HEK293 (cell line): ENCODE measurements at regions not wholly inside any gene's neighbourhood (a gene's known extent, or its start where the extent isn't known, plus 50 kb on each side); places are given as distances from the start of the nearest gene placed in this dataset.
A peak's percentile ranks its signal among the peaks of the same experiment; 100 is the strongest.

ENCODE experiments used
- BCL11A ChIP-seq: fragments of 450-650 bp; formaldehyde crosslinking; IDR thresholded peaks from 2 replicates; pipeline ENCODE4 v1.5.1; 2016; ENCODE audit warnings: low read depth, missing biosample characterization, missing genetic modification characterization
- EGR2 ChIP-seq: fragments of 450-650 bp; formaldehyde crosslinking; IDR thresholded peaks from 2 replicates; pipeline ENCODE4 v1.5.1; 2016; ENCODE audit warnings: low read depth, missing biosample characterization, missing genetic modification characterization
- GLI4 ChIP-seq: fragments of 450-650 bp; formaldehyde crosslinking; IDR thresholded peaks from 2 replicates; pipeline ENCODE4 v1.5.1; 2016; ENCODE audit warnings: missing biosample characterization, missing genetic modification characterization
- HOXA7 ChIP-seq: sonication (generic); formaldehyde crosslinking; IDR thresholded peaks from 2 replicates; pipeline ENCODE4 v1.8.1; 2022; ENCODE audit warnings: missing genetic modification reagents, borderline replicate concordance
- KLF16 ChIP-seq: fragments of 450-650 bp; formaldehyde crosslinking; IDR thresholded peaks from 2 replicates; pipeline ENCODE4 v1.5.1; 2017; ENCODE audit warnings: missing biosample characterization, missing genetic modification characterization
- PBX3 ChIP-seq: sonication (generic); formaldehyde crosslinking; IDR thresholded peaks from 2 replicates; pipeline ENCODE4 v1.8.1; 2022; ENCODE audit warnings: mild to moderate bottlenecking, moderate library complexity, missing genetic modification reagents
- SCRT1 ChIP-seq: fragments of 450-650 bp; formaldehyde crosslinking; IDR thresholded peaks from 2 replicates; pipeline ENCODE4 v1.5.1; 2016; ENCODE audit warnings: missing biosample characterization, missing genetic modification characterization, borderline replicate concordance
- SETDB1 ChIP-seq: IDR thresholded peaks from one replicate; pipeline ENCODE4 v1.6.1; 2017; ENCODE audit warnings: mild to moderate bottlenecking, low read length, moderate library complexity, mixed read lengths; ENCODE audit not compliant: insufficient read length
- SP3 ChIP-seq: fragments of 450-650 bp; formaldehyde crosslinking; IDR thresholded peaks from 2 replicates; pipeline ENCODE4 v1.5.1; 2016; ENCODE audit warnings: missing biosample characterization, missing genetic modification characterization
- SP7 ChIP-seq: fragments of 450-650 bp; formaldehyde crosslinking; IDR thresholded peaks from 2 replicates; pipeline ENCODE4 v1.5.1; 2016; ENCODE audit warnings: missing biosample characterization, missing genetic modification characterization
- ZBTB21 ChIP-seq: fragments of 450-650 bp; formaldehyde crosslinking; IDR thresholded peaks from 2 replicates; pipeline ENCODE4 v1.5.1; 2017; ENCODE audit warnings: missing biosample characterization, missing genetic modification characterization
- ZBTB26 ChIP-seq: fragments of 450-650 bp; formaldehyde crosslinking; optimal IDR thresholded peaks from 2 replicates; pipeline ENCODE3; 2016; ENCODE audit warnings: missing biosample characterization, mild to moderate bottlenecking, missing genetic modification characterization
- ZBTB44 ChIP-seq: fragments of 450-650 bp; IDR thresholded peaks from 2 replicates; pipeline ENCODE4 v1.5.1; 2018; ENCODE audit warnings: missing biosample characterization, mild to moderate bottlenecking, missing genetic modification characterization
- ZBTB8A ChIP-seq: fragments of 450-650 bp; formaldehyde crosslinking; IDR thresholded peaks from 2 replicates; pipeline ENCODE4 v1.5.1; 2016; ENCODE audit warnings: missing biosample characterization, missing genetic modification characterization
- ZFHX2 ChIP-seq: fragments of 450-650 bp; formaldehyde crosslinking; conservative IDR thresholded peaks from 2 replicates; pipeline ENCODE4 v1.5.1; 2016; ENCODE audit warnings: missing biosample characterization, missing genetic modification characterization
- ZFP41 ChIP-seq: fragments of 450-650 bp; formaldehyde crosslinking; IDR thresholded peaks from 2 replicates; pipeline ENCODE4 v1.5.1; 2016; ENCODE audit warnings: missing biosample characterization, missing genetic modification characterization, borderline replicate concordance
- ZNF112 ChIP-seq: fragments of 450-650 bp; formaldehyde crosslinking; IDR thresholded peaks from 2 replicates; pipeline ENCODE4 v1.5.0; 2017; ENCODE audit warnings: missing biosample characterization, missing genetic modification characterization
- ZNF19 ChIP-seq: fragments of 450-650 bp; formaldehyde crosslinking; IDR thresholded peaks from 2 replicates; pipeline ENCODE4; 2016; ENCODE audit warnings: missing biosample characterization, missing genetic modification characterization, low read depth
- ZNF24 ChIP-seq: fragments of 450-650 bp; formaldehyde crosslinking; IDR thresholded peaks from 2 replicates; pipeline ENCODE4 v1.5.1; 2016; ENCODE audit warnings: missing biosample characterization, missing genetic modification characterization
- ZNF362 ChIP-seq: fragments of 450-650 bp; formaldehyde crosslinking; IDR thresholded peaks from 2 replicates; pipeline ENCODE4 v1.5.1; 2016; ENCODE audit warnings: missing biosample characterization, missing genetic modification characterization
- ZNF426 ChIP-seq: fragments of 450-650 bp; formaldehyde crosslinking; IDR thresholded peaks from 2 replicates; pipeline ENCODE4 v1.5.1; 2017; ENCODE audit warnings: missing biosample characterization, missing genetic modification characterization, mild to moderate bottlenecking, inconsistent platforms, moderate library complexity
- ZNF501 ChIP-seq: fragments of 450-650 bp; formaldehyde crosslinking; IDR thresholded peaks from 2 replicates; pipeline ENCODE4 v1.5.1; 2016; ENCODE audit warnings: missing biosample characterization, missing genetic modification characterization
- ZNF555 ChIP-seq: fragments of 450-650 bp; formaldehyde crosslinking; conservative IDR thresholded peaks from 2 replicates; pipeline ENCODE4 v1.5.1; 2017; ENCODE audit warnings: missing biosample characterization, mild to moderate bottlenecking, missing genetic modification characterization, inconsistent platforms
- ZNF623 ChIP-seq: fragments of 450-650 bp; formaldehyde crosslinking; IDR thresholded peaks from 2 replicates; pipeline ENCODE4 v1.5.1; 2016; ENCODE audit warnings: missing biosample characterization, missing genetic modification characterization
- ZNF626 ChIP-seq: fragments of 450-650 bp; sonication (Bioruptor Pico); formaldehyde crosslinking; IDR thresholded peaks from 2 replicates; pipeline ENCODE4 v1.5.1; 2018; ENCODE audit warnings: missing biosample characterization, missing genetic modification characterization, inconsistent platforms
- ZNF658 ChIP-seq: fragments of 450-650 bp; formaldehyde crosslinking; IDR thresholded peaks from 2 replicates; pipeline ENCODE4; 2016; ENCODE audit warnings: missing biosample characterization, missing genetic modification characterization
- ZNF76 ChIP-seq: fragments of 450-650 bp; formaldehyde crosslinking; IDR thresholded peaks from 2 replicates; pipeline ENCODE4; 2016; ENCODE audit warnings: low read depth, missing biosample characterization, missing genetic modification characterization, borderline replicate concordance
- ZNF837 ChIP-seq: fragments of 450-650 bp; formaldehyde crosslinking; IDR thresholded peaks from 2 replicates; pipeline ENCODE4 v1.5.1; 2016; ENCODE audit warnings: missing biosample characterization, missing genetic modification characterization
- ZNF843 ChIP-seq: fragments of 450-650 bp; formaldehyde crosslinking; IDR thresholded peaks from 2 replicates; pipeline ENCODE4 v1.5.1; 2016; ENCODE audit warnings: missing biosample characterization, missing genetic modification characterization
- TF ChIP-seq, protein P1 (sequence below): fragments of 450-650 bp; formaldehyde crosslinking; IDR thresholded peaks from 2 replicates; pipeline ENCODE4 v1.5.1; 2016; ENCODE audit warnings: missing biosample characterization, missing genetic modification characterization
- TF ChIP-seq, protein P2 (sequence below): fragments of 450-650 bp; formaldehyde crosslinking; IDR thresholded peaks from 2 replicates; pipeline ENCODE4 v1.5.1; 2016; ENCODE audit warnings: missing biosample characterization, missing genetic modification characterization, borderline replicate concordance

GRCh38 chr5:34598177-34598794 lies 57.8 kb upstream of the RAI14 start (continued):
- TF ChIP-seq, protein P1, sequence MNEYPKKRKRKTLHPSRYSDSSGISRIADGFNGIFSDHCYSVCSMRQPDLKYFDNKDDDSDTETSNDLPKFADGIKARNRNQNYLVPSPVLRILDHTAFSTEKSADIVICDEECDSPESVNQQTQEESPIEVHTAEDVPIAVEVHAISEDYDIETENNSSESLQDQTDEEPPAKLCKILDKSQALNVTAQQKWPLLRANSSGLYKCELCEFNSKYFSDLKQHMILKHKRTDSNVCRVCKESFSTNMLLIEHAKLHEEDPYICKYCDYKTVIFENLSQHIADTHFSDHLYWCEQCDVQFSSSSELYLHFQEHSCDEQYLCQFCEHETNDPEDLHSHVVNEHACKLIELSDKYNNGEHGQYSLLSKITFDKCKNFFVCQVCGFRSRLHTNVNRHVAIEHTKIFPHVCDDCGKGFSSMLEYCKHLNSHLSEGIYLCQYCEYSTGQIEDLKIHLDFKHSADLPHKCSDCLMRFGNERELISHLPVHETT (tag by site-specific recombination) = peak; percentile 95
- no peak for TF ChIP-seq EGR2 (tag by site-specific recombination)
- TF ChIP-seq ZNF555 = no peak
- TF ChIP-seq ZNF837 (tag by site-specific recombination) = no peak
- TF ChIP-seq ZBTB8A = no peak
- TF ChIP-seq ZNF362 (tag by site-specific recombination) = peak; percentile 94
- 0 out of 2 replicates have a peak, but pooled peaks have one; percentile 10 for TF ChIP-seq ZNF623
- no peak for TF ChIP-seq ZFP41
- TF ChIP-seq HOXA7 (CRISPR knock-in tag) = no peak
- no peak for TF ChIP-seq ZBTB44 (tag by site-specific recombination)
- peak; percentile 76; the same call in 1 of the 2 replicates for TF ChIP-seq BCL11A (tag by site-specific recombination)
- peak; percentile 30; the same call in 1 of the 2 replicates for TF ChIP-seq ZNF76 (tag by site-specific recombination)
- TF ChIP-seq ZBTB21 (tag by site-specific recombination) = peak; percentile 68
- TF ChIP-seq, protein P2, sequence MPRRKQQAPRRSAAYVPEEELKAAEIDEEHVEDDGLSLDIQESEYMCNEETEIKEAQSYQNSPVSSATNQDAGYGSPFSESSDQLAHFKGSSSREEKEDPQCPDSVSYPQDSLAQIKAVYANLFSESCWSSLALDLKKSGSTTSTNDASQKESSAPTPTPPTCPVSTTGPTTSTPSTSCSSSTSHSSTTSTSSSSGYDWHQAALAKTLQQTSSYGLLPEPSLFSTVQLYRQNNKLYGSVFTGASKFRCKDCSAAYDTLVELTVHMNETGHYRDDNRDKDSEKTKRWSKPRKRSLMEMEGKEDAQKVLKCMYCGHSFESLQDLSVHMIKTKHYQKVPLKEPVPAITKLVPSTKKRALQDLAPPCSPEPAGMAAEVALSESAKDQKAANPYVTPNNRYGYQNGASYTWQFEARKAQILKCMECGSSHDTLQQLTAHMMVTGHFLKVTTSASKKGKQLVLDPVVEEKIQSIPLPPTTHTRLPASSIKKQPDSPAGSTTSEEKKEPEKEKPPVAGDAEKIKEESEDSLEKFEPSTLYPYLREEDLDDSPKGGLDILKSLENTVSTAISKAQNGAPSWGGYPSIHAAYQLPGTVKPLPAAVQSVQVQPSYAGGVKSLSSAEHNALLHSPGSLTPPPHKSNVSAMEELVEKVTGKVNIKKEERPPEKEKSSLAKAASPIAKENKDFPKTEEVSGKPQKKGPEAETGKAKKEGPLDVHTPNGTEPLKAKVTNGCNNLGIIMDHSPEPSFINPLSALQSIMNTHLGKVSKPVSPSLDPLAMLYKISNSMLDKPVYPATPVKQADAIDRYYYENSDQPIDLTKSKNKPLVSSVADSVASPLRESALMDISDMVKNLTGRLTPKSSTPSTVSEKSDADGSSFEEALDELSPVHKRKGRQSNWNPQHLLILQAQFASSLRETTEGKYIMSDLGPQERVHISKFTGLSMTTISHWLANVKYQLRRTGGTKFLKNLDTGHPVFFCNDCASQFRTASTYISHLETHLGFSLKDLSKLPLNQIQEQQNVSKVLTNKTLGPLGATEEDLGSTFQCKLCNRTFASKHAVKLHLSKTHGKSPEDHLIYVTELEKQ (tag by site-specific recombination) = peak; percentile 90
- no peak for TF ChIP-seq ZNF112
- TF ChIP-seq SCRT1 = 0 out of 2 replicates have a peak, but pooled peaks have one; percentile 32
- no peak for TF ChIP-seq ZNF19 (tag by site-specific recombination)
- TF ChIP-seq ZNF426 (tag by site-specific recombination) = no peak
- TF ChIP-seq ZBTB26 (tag by site-specific recombination) = no peak
- no peak for TF ChIP-seq GLI4
- TF ChIP-seq ZFHX2 = no peak
- no peak for TF ChIP-seq ZNF501 (tag by site-specific recombination)
- no peak for TF ChIP-seq PBX3 (CRISPR knock-in tag)
- TF ChIP-seq SP7 = peak; percentile 99
- TF ChIP-seq ZNF24 (tag by site-specific recombination) = no peak; the same call in none of the 2 replicates
- no peak for TF ChIP-seq ZNF626 (tag by site-specific recombination)
- no peak for TF ChIP-seq KLF16
- TF ChIP-seq ZNF843 (tag by site-specific recombination) = peak; percentile 91; the same call in 1 of the 2 replicates
- peak; percentile 50 for TF ChIP-seq SP3 (tag by site-specific recombination)
- no peak for TF ChIP-seq SETDB1
- no peak for TF ChIP-seq ZNF658
